Germinal center (tissue), 1 donor: ENCODE measurements at regions not wholly inside any gene's neighbourhood (a gene's known extent, or its start where the extent isn't known, plus 50 kb on each side); places are given as distances from the start of the nearest gene placed in this dataset.
A peak's percentile ranks its signal among the peaks of the same experiment; 100 is the strongest.

ENCODE experiments used
- DNase-seq: peaks from one replicate; pipeline ENCODE4 v3.0.0; 2012; ENCODE audit warnings: mixed read lengths, low spot score

DNA sequence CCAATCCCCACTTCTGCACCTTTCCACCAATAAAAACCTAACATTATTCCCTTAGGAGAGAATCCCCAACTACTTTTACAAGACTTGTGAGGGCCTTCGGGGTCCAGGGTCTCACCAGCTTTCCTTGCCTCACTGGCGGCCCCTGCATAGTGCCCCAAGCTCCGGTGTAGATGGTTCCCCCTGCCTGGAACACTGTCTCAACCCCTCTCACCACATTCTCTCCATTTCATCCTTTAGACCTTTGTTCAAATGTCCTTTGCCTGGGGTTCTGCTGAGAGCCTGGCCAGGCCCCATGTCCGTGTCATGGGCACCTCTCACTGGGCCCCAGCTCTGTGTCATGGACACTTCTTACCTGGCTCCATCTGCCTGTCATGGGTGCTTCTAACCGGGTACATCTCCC lies 64.5 kb upstream of the SORCS3 start:
- no peak for DNase-seq

DNA sequence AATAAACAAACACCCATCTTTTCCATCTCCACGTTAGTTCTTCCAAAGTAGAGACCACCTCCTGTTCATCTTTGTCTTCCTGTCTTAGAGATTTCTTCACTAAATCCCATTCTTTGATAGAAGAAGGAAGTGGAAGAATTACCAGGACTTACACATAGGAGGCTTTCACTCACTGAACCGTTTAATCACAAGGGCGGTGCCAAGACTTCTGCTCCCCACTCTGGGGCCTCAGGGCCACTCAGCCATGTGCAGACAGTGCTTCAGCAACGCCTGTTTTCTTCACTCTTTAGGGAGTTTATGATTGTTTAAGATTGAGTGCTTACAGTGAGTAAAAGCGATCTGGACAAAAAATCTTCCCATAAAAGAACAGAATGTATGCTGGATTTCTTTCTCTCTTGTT lies 63.9 kb upstream of the SORCS3 start:
- no peak for DNase-seq

DNA sequence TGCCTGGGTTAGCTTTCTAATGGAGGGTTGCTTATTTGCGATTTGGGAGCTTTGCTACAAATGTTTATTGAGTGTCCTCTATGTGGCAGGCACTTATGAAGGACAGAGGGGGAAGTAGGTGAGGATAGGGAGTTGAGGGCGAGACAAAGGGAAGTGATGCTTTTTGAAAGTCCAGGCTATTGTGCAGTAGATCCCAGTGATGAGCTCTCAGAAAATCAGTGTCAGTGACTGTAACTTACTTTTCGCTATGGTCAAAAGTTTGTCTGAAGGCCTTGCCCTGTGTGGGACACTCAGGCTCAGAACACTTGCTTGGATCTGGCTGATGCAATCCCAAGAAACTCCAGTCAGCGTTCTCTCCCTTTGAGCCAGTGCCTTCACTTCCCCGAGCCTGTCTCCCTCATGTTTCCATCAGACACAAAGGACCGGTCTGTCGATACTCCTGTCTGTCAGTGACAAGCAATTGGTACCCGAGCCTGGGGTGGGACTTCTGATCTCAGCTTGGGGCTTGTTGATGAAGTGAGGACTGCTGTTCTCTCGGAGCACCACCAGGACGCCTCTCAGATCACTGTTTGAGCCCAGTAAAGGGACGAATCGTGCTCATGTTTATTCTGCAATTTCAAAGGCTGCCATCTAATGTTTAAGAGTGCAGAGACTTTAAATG lies 63.1 kb upstream of the SORCS3 start:
- no peak for DNase-seq

DNA sequence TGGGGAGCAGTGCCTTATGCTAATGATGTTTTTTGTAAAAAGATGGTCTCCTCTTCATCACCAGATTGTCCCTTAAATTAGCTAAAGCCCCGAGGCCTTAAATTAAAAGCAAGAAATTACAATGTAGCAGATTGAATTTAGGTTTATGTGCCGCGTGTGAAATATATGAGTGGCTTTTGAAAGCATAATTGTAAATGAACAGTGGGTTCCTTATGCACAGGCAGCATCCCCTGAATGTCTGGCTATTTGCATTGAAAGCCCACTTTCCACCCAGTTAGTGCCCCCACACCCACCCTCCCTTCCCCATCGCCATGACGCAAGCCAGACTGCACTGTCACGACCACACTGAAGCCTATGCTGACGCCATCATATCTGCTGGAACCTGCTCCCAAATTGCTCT lies 62.4 kb upstream of the SORCS3 start:
- no peak for DNase-seq

DNA sequence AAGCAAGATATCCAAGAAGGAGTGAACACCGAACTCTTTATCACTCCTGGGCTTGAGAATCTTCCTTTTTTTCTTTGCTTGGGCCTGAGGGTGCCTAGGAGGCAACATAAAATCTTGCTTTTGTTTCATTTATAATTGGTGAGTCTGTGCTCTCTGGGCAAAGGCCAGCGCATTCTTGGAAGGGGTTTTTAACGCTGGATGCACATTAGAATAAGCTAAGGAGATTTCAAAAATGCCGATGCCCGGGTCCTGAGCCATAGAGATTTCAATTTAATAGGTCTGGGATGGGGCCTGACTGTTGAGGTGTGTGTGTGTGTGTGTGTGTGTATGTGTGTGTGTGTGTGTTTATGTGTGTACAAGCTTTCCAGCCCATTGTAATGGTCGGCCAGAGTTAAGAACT lies 62.0 kb upstream of the SORCS3 start:
- DNase-seq: no peak

DNA sequence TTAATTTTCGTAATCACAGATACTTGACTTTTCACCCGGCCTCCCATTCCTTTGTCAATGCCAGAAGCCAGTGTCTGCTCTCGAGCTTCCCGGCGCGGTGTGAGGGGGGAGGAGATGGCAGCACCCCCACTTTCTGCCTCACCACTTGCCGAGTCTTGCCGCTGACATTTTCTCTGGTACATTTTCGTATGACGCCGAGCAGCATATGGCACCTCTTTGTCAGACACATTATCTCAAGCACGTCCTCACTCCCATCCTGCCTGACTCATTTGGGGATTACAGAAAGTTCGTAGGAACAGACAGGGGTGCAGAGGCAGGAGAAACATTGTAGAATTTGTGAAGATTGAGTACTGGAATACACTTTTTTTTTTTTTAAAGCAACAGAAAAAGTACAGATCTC lies 60.8 kb upstream of the SORCS3 start:
- DNase-seq: no peak

DNA sequence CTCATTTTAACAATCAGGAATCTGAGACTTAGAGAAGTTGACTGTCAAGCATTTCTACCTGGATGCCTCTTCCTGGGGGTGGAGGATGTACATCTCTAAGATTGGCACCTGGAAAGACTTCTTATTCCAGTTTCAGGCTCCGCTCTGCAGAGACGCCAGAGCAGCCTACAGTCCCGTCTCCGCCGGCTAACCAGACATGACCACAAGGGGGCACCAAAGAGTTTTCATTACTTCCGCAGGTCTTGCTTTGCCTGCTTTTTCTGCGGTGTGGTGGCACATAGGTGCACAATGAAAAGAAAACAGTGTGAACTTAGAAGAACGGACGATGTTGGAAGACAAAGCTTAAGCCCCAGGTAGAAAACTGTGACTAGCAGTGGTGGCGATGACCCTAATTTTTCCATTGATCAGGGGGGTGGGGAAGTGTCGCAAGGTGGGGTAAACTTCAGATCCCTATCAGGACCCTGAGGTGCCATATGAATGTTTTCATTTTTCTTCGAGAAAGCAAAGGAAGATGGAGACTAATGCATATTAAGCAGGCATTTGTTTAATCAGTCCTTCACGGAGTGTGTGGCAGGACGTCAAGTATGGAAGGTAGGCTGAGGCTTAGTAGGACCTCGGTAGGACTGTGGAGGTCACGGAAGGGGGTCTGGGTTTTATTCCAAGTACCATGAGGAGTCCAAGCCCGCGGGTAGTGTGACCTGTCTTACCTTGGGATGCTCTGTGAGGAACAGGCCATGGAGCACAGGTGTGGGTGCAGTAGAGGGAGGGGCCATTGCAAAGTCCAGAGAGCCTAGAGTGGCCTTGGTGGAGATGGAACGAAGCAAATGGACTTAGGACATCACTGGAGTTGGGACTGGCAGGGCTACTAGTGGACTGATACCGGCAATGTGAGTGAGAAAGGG lies 60.1 kb upstream of the SORCS3 start:
- peak; percentile 65 for DNase-seq

DNA sequence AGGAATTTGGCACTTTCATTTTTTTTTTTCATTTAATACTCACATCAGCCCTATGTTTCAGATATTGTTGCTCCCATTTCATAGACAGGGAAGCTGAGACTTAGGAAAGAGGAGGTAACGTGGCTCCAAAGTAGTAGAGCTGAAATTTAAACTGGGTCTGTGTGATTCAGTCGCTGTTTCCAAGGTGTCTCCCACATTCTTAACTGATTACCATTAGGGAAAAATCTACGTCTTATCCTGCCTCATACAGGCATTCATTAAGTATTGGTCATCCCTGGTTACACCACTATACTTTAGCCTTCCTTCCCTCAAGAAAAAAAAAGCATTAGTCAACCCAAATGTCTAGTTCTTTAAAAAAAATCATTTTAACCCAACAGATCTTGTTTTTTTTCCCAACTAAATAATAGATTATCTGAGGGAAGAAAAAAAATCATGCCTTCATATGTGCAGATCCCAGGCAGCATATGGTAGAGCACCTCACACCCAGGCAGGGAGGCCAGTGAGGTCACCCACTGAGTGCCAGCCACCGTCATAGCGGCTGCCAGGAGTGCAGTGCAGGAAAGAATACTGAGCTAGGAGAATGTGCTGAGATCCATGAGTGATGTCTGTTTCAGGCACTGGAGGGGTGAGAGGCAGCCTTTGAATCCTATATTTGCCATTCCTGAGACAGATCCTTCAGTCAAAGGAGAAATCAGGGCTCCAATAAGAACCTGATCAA lies 59.0 kb upstream of the SORCS3 start:
- DNase-seq: no peak

DNA sequence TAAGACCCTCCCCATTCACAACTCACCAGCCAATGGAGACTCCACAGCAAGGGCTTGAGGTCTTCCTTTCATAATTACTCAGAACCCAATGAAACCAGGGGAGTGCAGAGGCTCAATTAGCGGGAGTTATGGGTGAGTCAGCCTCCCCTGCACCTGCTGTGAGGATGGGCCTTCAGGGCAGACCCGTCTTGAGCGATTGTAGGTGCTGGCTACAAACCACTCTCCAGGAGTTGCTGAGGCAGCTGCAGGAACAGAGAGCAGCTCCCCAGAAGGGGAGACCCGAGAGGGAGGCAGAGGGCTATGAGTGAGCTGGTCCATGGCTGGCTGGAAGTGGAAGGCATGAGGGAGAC lies 58.5 kb upstream of the SORCS3 start:
- DNase-seq: no peak

DNA sequence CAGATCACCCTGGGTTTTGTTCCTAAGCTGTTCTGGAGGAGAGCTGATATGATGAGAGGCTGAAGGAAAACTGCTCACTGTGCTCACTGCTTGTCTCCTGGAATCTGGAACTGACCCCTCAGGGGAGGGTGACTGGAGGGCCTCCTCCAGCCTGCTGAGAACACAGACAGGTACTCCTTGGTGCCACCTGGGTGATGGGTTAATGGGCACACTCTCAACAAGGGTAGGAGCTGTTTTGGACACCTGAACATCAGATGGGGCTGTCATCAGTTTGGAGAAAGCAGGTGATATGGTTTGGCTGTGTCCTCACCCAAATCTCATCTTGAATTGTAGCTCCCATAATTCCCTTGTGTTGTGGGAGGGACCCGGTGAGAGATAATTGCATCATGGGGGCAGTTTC lies 58.1 kb upstream of the SORCS3 start:
- DNase-seq: no peak

DNA sequence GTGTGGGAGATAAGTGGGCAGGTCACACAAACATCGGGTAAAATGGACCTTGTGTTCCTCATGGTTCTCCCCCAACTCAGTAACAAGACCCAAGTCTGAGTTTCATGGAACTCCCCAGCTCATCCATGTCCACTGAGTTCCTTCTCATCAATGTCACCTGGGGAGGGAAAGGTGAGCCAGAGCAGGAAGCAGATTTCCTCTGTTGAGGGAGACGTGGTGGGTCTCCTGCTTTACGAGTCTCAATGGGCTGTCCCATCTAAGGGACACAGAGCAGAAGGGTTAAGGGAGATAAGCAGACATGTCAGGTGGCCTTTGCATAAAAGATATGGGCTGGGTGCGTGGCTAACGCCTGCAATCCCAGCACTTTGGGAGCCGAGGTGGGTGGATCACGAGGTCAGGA lies 56.5 kb upstream of the SORCS3 start:
- DNase-seq: no peak

DNA sequence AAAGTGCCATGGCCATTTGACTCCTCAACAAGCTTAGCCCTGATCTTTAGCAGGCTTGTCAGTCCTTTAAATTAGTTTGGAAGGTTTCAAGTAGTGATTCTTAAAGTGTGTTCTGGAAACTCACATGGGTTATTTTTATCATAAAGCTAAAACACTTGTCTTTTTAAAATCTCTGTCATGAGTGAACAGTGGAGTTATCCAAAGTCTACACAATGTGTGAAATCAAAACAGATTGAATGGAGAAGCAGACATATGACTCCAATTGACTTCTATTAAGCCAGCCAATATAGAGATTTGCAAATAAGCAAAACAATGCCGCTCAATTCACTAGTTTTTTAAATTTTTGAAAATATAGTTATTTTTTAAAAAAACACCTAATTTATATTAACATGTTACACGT lies 53.3 kb upstream of the SORCS3 start:
- no peak for DNase-seq

DNA sequence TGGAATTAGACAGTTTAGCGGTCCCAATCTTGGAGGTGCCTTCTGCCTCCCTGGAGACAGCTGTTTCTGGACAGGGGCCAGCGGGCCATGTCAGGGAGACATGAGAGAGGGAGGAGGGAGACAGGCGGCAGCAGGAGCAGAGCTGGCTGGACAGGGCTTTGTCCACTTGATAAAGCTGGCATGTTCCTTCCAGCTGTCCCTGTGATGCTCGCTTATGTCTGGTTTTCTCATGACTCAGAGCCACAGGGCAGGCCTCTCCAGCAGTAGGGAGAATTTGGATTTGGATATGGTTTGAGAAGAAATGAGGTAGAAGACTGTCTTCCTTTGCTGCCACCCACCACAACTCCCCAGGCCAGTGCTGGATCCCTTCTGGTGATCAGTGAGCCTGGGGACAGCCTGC lies 51.7 kb upstream of the SORCS3 start:
- no peak for DNase-seq

DNA sequence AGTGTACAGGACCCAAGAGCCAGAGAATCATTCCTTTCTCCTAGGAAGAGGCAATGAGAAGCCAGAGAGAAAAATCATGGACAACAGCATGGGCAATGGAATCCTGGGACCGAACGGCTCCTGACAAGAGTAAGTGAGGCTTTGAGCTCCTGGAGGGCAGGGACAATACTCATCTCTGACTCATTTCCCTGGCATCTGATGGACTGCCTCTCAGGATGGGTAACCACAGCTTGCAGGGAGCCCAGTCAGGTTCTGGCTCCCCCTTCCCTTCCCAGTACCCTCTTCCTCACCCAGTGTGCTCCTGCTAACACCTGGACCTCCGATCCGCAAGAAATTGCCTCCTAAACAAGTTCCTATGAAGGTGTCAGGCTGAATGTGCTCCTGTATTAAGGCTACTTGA lies 51.2 kb upstream of the SORCS3 start:
- DNase-seq: no peak
